ENCODE measurements at regions not wholly inside any gene's neighbourhood (a gene's known extent, or its start where the extent isn't known, plus 50 kb on each side); places are given as distances from the start of the nearest gene placed in this dataset.
A peak's percentile ranks its signal among the peaks of the same experiment; 100 is the strongest.

- DNase-seq (ENCODE audit: low read depth, low spot score) = no peak
- in situ Hi-C loops (cut with HindIII; ENCODE audit: low pct_unique_long_range_greater_than_20kb, low sequenced_read_pairs) = no loop called here
Measured at GRCh38 chr4:7129871-7130620, 62.2 kb upstream of the GRPEL1 start.

- in situ Hi-C loops (cut with HindIII; ENCODE audit: low pct_unique_long_range_greater_than_20kb, low sequenced_read_pairs) = no loop called here
- DNase-seq (ENCODE audit: low read depth, low spot score) = no peak
Measured at GRCh38 chr4:7128644-7129043, 60.8 kb upstream of the GRPEL1 start.

GRCh38 chr4:7128234-7128633 lies 60.4 kb upstream of the GRPEL1 start:
- in situ Hi-C loops (cut with HindIII; ENCODE audit: low pct_unique_long_range_greater_than_20kb, low sequenced_read_pairs) = no loop called here
- DNase-seq (ENCODE audit: low read depth, low spot score) = no peak

GRCh38 chr4:7127576-7127975 lies 59.7 kb upstream of the GRPEL1 start:
- no peak for DNase-seq (ENCODE audit: low read depth, low spot score)
- in situ Hi-C loops (cut with HindIII; ENCODE audit: low pct_unique_long_range_greater_than_20kb, low sequenced_read_pairs) = no loop called here

GRCh38 chr4:7126981-7127380 lies 59.1 kb upstream of the GRPEL1 start:
- in situ Hi-C loops (cut with HindIII; ENCODE audit: low pct_unique_long_range_greater_than_20kb, low sequenced_read_pairs) = no loop called here

GRCh38 chr4:7124689-7125442 lies 57.0 kb upstream of the GRPEL1 start:
- DNase-seq (ENCODE audit: low read depth, low spot score) = no peak
- in situ Hi-C loops (cut with HindIII; ENCODE audit: low pct_unique_long_range_greater_than_20kb, low sequenced_read_pairs) = no loop called here

More at GRCh38 chr4:7126981-7127380, 59.1 kb upstream of the GRPEL1 start:
- no peak for DNase-seq (ENCODE audit: low read depth, low spot score)

- in situ Hi-C loops (cut with HindIII; ENCODE audit: low pct_unique_long_range_greater_than_20kb, low sequenced_read_pairs) = no loop called here
Measured at GRCh38 chr4:7121866-7122653, 54.2 kb upstream of the GRPEL1 start.

GRCh38 chr4:7121174-7121573 lies 53.3 kb upstream of the GRPEL1 start:
- DNase-seq (ENCODE audit: low read depth, low spot score) = no peak
- in situ Hi-C loops (cut with HindIII; ENCODE audit: low pct_unique_long_range_greater_than_20kb, low sequenced_read_pairs) = no loop called here

More at GRCh38 chr4:7121866-7122653, 54.2 kb upstream of the GRPEL1 start:
- no peak for DNase-seq (ENCODE audit: low read depth, low spot score)

- DNase-seq (ENCODE audit: low read depth, low spot score) = peak; percentile 48
- in situ Hi-C loops (cut with HindIII; ENCODE audit: low pct_unique_long_range_greater_than_20kb, low sequenced_read_pairs) = no loop called here
Measured at GRCh38 chr4:7120341-7120740, 52.5 kb upstream of the GRPEL1 start.

- in situ Hi-C loops (cut with HindIII; ENCODE audit: low pct_unique_long_range_greater_than_20kb, low sequenced_read_pairs) = no loop called here
Measured at GRCh38 chr4:7118013-7118832, 50.4 kb upstream of the GRPEL1 start.

More at GRCh38 chr4:7118013-7118832, 50.4 kb upstream of the GRPEL1 start:
- no peak for DNase-seq (ENCODE audit: low read depth, low spot score)

Measured in SK-MEL-5 (cell line).